ENCODE measurements at regions not wholly inside any gene's neighbourhood (a gene's known extent, or its start where the extent isn't known, plus 50 kb on each side); places are given as distances from the start of the nearest gene placed in this dataset.
"Not testable (repeated sequence)": the region's sequence is repeated elsewhere in the genome, so short reads cannot be mapped to it uniquely, and the experiment has no call there.

GRCh38 chr12:30531731-30532678 lies 163.7 kb downstream of the IPO8 start:
- intact Hi-C loops (cut with DNase I; ENCODE audit: low total_unique reads): no loop called here
- DNase-seq (ENCODE audit: low spot score in 2 of 2): no peak
- no peak for TF ChIP-seq CTCF (IDR thresholded peaks at IDR 0.05)
- no peak for TF ChIP-seq POLR2A (IDR thresholded peaks at IDR 0.05)
- WGBS, 2 donors: 80% methylated on average over 8 of the region's 8 CpGs
- no peak overlapping the region for H3K4me3 ChIP-seq (ENCODE audit: low read depth, poor library complexity, severe bottlenecking)

GRCh38 chr12:30529489-30530269 lies 166.0 kb downstream of the IPO8 start:
- 75 to 84% methylated on average over 4 of the region's 4 CpGs for WGBS, 2 donors
- intact Hi-C loops (cut with DNase I; ENCODE audit: low total_unique reads): no loop called here
- no peak for DNase-seq (ENCODE audit: low spot score in 2 of 2)
- TF ChIP-seq CTCF (IDR thresholded peaks at IDR 0.05) (no peak), POLR2A (IDR thresholded peaks at IDR 0.05) (no peak)
- H3K4me3 ChIP-seq (ENCODE audit: low read depth, poor library complexity, severe bottlenecking): no peak overlapping the region

- DNase-seq (ENCODE audit: low spot score in 2 of 2): no peak
- TF ChIP-seq CTCF (IDR thresholded peaks at IDR 0.05) (no peak), POLR2A (IDR thresholded peaks at IDR 0.05) (no peak)
- WGBS, 2 donors: 59 to 63% methylated on average over 4 of the region's 4 CpGs
- H3K4me3 ChIP-seq (ENCODE audit: low read depth, poor library complexity, severe bottlenecking): no peak overlapping the region
- intact Hi-C loops (cut with DNase I; ENCODE audit: low total_unique reads): no loop called here
Measured at GRCh38 chr12:30525171-30525570, 170.5 kb downstream of the IPO8 start.

DNA sequence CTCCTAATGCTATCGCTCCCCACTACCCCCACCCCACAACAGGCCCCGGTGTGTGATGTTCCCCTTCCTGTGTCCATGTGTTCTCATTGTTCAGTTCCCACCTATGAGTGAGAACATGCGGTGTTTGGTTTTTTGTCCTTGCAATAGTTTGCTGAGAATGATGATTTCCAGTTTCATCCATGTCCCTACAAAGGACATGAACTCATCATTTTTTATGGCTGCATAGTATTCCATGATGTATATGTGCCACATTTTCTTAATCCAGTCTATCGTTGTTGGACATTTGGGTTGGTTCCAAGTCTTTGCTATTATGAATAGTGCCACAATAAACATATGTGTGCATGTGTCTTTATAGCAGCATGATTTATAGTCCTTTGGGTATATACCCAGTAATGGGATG lies 175.4 kb downstream of the IPO8 start:
- intact Hi-C loops (cut with DNase I; ENCODE audit: low total_unique reads); DNase-seq (ENCODE audit: low spot score in 2 of 2); H3K4me3 ChIP-seq (ENCODE audit: low read depth, poor library complexity, severe bottlenecking): not testable (repeated sequence)
- WGBS, 2 donors: 67 to 68% methylated on average over 3 to 4 of the region's 4 CpGs

DNA sequence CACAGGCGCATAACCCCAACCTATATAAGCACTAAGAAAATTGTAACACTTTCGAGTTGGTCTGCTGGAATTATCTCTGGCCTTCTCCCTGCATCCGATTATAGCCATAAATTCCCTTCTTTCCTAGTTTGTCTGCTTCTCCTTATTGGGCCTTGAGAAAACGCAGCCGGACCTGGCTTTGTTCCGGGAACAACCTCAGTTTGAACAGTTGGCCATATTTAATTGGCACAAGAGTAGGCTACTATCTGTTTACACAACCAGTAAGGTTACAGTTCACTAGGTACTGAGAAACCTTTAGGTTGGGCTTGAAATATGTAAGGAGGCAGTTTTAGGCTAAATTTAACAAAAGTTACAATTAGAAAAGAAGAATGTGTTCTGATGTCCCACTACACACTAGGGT lies 176.1 kb downstream of the IPO8 start:
- 96 to 97% methylated on average over 6 of the region's 6 CpGs for WGBS, 2 donors
- DNase-seq (ENCODE audit: low spot score in 2 of 2): no peak
- intact Hi-C loops (cut with DNase I; ENCODE audit: low total_unique reads): no loop called here
- TF ChIP-seq POLR2A (IDR thresholded peaks at IDR 0.05) (no peak), CTCF (IDR thresholded peaks at IDR 0.05) (no peak)
- H3K4me3 ChIP-seq (ENCODE audit: low read depth, poor library complexity, severe bottlenecking): no peak overlapping the region

DNA sequence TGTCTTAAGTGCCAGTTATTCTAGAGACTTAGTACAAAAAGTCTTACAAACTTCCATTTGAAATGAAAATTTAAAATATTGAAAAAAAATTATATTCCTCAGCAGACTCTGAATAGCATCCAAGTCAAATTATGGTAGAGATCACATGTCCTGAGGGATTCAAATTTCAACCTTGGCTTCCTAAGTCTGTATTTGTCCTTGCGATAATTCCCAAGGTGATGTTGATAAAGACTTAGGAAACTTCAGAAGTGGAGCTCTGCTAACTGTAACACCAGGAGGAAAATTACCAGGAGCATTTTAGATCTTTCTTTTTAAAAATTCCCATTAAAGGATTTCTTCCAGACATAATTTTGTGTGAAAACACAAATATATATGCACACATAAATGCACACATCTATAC lies 178.3 kb downstream of the IPO8 start:
- intact Hi-C loops (cut with DNase I; ENCODE audit: low total_unique reads): no loop called here
- TF ChIP-seq POLR2A (IDR thresholded peaks at IDR 0.05): no peak
- TF ChIP-seq CTCF (IDR thresholded peaks at IDR 0.05): no peak
- no peak for DNase-seq (ENCODE audit: low spot score in 2 of 2)
- WGBS, 2 donors: 97 to 98% methylated on average over 1 of the region's 1 CpG
- H3K4me3 ChIP-seq (ENCODE audit: low read depth, poor library complexity, severe bottlenecking): no peak overlapping the region
